HG02763 (cell line): ENCODE measurements at regions not wholly inside any gene's neighbourhood (a gene's known extent, or its start where the extent isn't known, plus 50 kb on each side); places are given as distances from the start of the nearest gene placed in this dataset.

Experiments
- ATAC-seq: cut with Tn5 transposase; IDR thresholded peaks from one replicate; pipeline ENCODE4 v1.9.1; 2021; ENCODE audit warnings: mild to moderate bottlenecking, moderate library complexity; ENCODE audit not compliant: unreplicated experiment

- ATAC-seq, result no peak
Observed at GRCh38 chr4:80145739-80146138, 51.6 kb upstream of the PRDM8 start.

DNA sequence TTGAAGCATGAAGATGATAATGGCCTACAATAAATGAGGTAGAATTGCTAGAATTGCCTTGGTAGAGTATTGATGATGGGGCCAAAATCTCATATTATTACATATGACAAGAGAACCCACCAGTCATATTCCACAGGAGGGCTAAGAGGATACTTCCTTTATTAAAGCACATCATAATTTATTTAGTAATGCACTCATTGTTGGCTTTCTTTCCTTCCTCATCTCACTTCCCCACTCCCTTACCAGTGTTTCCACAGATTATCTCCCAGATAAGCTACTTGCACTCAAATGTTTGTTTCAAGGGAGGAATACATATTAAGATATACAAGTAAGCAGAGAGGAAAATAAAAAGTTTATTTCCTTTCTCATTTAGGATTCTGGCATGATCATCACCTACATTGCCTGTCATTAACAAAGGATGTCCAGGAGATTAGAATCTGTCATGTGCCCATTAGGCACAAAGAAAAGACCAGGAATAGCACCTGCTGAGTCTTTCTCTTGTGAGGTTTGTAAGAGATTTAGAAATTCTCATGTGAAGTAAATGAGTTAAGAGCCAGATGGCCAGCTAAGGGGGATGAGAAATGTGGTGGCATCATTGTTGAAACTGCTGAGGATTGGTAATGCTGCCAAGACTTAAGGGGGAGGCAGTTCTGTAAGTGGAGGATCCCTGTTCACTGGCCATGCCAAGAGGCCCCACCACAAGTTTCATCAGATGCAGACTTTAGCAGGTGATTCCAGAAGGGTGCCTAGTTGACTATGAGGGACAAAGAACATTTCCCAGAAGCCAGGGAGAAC, 52.4 kb upstream of the PRDM8 start:
- ATAC-seq, result no peak

DNA sequence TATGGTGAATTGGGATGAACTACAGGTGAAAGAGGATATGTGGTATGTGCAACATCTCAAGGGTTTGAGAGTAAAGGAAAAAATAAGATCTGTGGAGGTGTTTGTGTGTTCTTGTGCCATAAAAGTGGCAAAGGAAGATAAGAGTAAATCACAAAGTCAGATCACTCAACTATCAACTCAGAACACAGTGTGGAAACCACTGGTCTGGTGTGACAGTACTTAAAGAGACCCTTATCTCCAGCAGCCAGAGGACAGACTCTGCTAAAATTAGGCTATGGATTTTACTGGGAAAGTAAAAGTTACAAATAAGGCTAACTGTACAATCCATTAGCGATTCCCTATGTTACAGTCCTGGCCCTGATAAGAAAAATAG, 54.0 kb upstream of the PRDM8 start:
- ATAC-seq, result no peak

DNA sequence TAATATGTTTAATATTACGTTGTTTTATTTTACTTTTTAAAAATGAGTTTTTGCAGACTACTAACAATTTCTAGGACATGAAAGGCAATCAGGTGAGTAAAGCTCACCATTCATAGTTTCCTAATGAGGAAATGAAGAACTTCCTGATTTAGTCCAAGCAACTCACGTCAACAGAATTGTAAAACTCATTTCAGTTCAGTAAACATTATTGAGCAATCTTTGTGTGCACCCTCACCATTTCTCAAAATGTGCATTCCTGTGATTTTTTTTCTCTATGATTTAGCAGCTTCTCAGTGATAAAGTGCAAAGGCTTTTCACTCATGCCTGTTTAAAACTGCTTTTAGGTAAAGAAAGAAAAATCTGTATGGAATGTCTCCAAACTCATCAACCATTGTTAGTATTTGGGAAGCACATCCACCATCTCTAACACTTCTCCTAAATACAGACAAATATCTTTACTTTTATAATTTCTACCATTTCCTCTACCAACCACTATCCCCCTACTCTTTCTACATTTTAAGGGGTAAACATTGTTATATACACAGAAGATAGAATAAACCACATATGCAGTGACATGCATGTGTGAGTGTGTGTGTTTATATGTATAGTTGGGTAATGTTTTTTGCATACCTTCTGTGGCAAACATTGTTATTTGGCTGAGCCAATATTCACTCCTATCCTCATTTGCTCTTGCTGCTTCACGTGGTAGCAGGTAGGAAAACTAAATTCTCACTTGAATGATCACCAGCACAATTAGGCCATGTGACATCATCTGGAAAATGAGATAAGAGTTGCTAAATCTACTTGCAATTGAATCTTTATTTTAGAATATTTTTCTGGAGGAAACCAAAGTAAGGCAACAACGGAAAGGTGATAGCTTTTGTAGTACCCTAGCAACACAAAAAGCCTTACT, 54.7 kb upstream of the PRDM8 start:
- ATAC-seq, result no peak

GRCh38 chr4:80141543-80141942, 55.8 kb upstream of the PRDM8 start:
- ATAC-seq, result no peak

DNA sequence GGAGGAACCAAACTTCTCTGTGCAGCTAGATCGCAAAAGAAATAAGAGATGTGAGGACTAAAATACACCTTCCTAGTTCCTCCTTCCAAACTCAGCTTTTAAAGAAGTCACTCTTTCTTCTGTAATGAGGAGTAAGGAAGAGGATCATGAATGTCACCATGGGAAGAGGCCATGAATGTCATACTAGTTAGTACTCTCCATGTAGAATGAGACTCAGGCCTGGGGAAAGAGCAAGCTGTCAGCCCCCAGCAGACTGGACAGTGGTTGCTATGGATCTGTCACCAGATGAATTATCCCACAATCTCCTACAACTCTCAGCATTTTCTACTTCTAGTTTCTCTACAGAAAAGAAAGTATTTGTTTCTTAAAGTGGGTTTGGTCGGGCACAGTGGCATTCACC, 57.1 kb upstream of the PRDM8 start:
- ATAC-seq, result no peak

- no peak for ATAC-seq
Observed at GRCh38 chr4:80139671-80140070, 57.6 kb upstream of the PRDM8 start.

DNA sequence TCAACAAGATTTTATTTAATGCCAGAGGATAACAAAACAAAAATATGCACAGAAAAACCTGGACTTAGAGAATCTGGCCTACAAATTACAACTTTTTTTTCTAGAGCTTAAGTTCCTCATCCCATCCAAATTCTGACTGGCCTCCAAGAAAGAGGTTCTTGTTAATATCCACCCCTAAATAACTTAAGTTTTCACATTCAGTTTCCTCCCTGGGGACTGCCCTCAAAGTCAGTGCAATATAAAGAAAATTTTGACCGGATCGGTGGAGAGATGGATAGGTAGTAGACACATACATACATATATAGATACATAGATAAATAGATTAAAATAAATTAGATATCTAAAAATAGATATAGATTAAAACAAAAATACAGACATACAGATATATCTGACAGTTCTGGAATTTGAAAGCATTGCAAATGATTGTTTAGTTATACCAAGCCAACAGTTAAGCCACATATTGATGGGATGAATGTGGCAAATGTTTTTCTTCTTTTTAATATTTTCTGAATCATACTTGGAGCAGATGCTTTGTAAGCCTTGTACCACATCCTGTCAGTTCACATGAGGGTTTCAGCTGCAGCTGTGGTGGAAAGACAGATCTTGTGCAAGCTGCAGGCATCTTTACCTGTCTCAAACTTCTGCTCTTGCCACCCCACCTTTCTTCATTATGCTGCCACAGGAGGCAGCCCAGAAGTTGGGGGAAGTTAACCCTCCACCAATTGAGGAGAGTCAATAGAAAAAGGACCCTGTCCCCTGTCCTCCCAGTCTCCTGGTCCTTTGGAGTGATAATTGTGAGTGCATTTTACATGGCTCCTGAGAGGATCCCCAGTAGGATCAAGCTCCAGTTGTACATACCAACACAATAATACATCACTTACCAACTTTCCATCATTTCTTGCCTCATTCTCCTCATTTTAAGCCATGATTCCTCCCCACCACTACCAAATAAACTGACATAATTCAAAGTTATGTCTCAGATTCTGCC, 58.5 kb upstream of the PRDM8 start:
- peak; percentile 89 for ATAC-seq

DNA sequence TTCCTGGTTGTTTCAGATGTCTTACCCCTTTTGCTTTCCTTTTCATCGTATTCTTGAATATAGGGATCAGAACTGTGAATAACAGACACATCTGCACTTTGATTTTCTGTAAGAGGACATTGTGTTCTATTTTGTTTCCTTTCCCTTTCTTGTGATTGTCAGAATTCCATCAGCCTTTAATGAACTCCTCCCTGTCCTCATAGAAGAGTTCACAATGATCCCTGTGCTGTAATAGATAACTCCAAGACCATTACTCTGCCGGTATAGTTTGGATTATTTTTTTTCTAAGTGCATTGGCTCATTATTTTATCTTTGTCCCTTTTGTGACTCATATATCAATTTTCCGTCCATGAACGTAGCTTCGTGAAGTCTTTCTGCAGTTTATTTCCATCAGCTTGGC, 59.7 kb upstream of the PRDM8 start:
- ATAC-seq, result no peak

- no peak for ATAC-seq
Observed at GRCh38 chr4:80136270-80136669, 61.0 kb upstream of the PRDM8 start.

DNA sequence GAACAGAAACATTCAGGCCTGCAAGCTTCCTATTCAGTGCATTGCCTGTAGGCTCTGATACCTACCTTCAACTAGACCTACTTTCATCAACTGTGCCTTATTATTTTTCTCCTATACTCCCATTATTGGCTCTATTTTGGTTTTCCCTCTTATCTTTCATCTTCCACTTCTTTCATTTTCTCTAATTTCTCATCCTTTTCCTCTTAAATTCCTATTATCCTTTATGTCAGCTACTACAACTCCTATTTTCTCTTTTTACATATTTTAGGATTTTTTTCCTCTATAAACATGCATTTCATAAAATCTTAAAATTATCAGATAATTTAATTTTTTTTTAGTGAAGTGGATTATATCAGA, 61.6 kb upstream of the PRDM8 start:
- no peak for ATAC-seq

DNA sequence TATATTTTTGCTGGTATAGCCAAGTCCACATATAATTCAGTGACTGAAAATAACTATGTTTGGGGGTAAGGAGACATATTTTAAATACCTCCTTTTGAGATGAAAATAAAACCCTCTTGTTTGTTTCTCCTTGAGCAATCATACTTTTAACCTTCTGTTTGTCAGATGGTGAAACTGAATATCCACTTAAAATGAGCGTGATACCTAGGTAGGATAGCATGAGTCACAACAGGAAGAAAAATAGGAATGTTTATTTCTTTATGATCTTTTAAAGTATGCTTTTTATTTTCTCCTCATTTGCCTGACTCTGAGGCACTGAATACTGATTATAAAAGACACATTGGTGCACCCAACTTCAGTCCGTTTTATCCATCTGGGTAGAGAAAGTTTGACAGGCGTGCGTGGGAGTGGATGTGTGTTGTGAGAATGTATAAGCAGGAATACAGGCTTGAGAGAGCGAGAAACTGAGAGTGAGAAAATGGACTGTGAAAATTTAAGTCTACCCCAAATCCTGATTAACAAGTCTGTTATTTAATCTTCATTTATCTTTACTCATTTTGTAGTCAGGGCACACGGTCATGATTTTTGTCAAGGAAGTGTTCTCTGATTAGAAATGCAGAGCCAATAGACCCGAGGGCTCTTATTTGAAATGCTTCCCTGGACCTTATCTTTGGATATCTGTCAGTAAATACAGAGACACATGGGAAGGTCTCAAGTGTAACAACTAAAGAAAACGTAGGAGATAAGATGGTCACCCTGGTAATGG, 62.1 kb upstream of the ANTXR2 start:
- no peak for ATAC-seq

- no peak for ATAC-seq
Observed at GRCh38 chr4:80133240-80133783, 60.3 kb upstream of the ANTXR2 start.

DNA sequence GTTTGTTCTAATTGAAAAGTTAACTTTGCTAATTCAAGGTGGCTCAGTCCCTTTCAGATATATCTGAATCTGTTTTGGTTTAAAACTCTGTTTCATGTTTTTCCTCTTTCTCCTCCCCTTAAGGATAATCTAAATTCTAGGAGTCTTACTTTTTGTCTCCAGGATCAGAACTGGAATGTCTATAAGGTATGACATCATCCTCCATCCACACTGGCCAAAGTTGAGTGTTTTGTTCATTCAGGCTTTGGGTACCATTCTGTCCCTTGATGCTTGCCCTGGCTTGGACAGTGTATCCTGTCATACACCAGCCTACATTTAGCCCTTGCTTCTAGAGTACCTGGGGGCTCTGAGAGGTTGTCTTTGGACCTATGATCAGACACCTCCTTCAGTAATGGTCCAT, 56.8 kb upstream of the ANTXR2 start:
- no peak for ATAC-seq

GRCh38 chr4:80128941-80129340, 55.9 kb upstream of the ANTXR2 start:
- ATAC-seq, result no peak

- ATAC-seq, result no peak
Observed at GRCh38 chr4:80127870-80128419, 54.9 kb upstream of the ANTXR2 start.

DNA sequence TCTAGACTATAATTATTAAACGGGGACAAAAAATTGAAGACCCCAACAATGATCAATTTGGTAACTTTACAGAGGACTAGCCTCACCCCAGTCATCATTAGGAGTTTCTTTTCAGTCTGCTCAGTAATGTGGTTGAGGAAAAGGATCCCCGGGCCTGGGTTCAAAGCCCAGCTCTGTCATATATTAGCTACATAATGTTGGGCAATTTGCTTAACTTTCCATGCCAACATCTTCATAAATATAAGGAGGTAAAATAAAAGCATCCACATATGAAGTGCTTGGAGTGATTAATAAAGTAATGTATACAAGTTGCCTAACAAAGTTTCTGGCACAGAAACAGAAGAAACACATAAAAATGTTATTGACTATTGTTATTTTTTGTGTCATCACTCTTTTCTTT, 53.4 kb upstream of the ANTXR2 start:
- ATAC-seq, result no peak

DNA sequence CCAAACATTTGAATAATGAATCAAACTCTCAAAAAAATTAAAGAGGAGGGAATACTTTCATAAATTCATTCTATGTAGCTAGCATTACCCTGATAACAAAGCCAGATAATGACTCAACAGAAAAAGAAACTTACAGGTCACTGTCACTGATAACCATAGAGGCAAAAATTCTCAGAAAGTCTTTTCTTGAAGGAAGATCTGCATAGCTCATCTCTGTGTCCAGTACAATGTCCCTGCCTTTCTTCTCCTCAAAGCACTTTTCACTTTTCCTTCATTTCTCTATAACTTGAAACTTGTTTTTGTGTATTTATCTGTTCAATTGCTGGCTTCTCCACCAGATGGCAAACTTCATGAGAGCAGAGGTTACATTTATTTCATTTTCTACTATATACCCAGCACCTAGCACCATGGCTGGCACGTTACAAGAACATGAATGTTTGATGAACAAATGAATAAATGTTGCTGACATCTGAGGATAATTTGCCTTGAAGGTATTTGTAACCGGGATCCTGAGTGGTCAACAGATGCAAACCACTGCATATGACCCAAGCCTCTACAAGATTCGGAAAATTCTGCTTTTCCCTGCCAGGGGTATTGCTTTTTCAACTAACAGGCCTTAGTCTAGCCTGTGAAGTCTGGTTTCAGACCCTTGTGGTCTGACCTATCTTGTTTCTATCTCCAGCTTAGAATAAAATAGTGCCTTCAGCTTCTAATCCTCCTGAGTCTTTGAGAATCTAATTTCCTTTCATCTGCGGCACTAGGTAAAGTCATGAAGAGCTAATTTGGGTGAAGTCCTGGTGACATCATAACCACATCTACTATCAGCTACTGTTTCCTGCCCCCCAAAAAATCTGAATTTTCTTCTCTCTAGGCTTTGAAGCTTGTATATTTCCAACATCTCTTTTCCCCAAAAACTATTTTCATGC, 52.5 kb upstream of the ANTXR2 start:
- ATAC-seq, result peak; percentile 58
